Mammary epithelial cell (primary cell): ENCODE measurements at regions not wholly inside any gene's neighbourhood (a gene's known extent, or its start where the extent isn't known, plus 50 kb on each side); places are given as distances from the start of the nearest gene placed in this dataset.

ENCODE experiments used
- EZH2 ChIP-seq: IDR thresholded peaks from 2 replicates; pipeline ENCODE4 v1.6.1; 2012; ENCODE audit warnings: low read length, inconsistent platforms, borderline replicate concordance
- TF ChIP-seq, protein P1 (sequence below), 2 donors: IDR thresholded peaks in 1 of 2; conservative IDR thresholded peaks in 1 of 2; 2 replicates each; pipeline ENCODE4 v1.5.1; 2011 to 2012; ENCODE audit warnings: inconsistent platforms in 2 of 2, low read length in 2 of 2, mild to moderate bottlenecking in 2 of 2, control low read depth in 1 of 2, low read depth in 1 of 2; ENCODE audit not compliant: insufficient read depth in 1 of 2; ENCODE audit errors: extremely low read depth in 1 of 2

DNA sequence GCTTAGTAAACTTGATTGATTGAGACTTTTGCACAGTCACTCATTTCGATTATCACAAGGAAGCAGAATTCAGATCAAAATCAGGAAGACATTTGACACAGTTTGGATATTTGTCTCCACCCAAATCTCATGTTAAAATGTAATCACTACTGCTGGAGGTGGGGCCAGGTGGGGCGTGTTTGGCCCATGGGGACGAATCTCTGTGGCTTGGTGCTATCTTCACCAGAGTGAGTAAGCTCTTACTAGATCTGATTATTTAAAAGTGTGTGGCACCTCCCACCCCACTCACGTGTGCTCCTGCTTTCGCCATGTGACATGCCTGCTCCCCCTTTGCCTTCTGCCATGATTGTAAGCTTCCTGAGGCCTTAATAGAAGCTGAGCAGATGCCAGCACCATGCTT, 291.4 kb downstream of the PCNX1 start:
- TF ChIP-seq, protein P1, sequence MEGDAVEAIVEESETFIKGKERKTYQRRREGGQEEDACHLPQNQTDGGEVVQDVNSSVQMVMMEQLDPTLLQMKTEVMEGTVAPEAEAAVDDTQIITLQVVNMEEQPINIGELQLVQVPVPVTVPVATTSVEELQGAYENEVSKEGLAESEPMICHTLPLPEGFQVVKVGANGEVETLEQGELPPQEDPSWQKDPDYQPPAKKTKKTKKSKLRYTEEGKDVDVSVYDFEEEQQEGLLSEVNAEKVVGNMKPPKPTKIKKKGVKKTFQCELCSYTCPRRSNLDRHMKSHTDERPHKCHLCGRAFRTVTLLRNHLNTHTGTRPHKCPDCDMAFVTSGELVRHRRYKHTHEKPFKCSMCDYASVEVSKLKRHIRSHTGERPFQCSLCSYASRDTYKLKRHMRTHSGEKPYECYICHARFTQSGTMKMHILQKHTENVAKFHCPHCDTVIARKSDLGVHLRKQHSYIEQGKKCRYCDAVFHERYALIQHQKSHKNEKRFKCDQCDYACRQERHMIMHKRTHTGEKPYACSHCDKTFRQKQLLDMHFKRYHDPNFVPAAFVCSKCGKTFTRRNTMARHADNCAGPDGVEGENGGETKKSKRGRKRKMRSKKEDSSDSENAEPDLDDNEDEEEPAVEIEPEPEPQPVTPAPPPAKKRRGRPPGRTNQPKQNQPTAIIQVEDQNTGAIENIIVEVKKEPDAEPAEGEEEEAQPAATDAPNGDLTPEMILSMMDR (conservative IDR thresholded peaks at IDR 0.05 in 1 of 2, IDR thresholded peaks at IDR 0.05 in 1 of 2; ENCODE audit: extremely low read depth in 1 of 2, insufficient read depth in 1 of 2, low read depth in 1 of 2, low read length in 2 of 2): no peak
- TF ChIP-seq EZH2: no peak
